ENCODE measurements at regions not wholly inside any gene's neighbourhood (a gene's known extent, or its start where the extent isn't known, plus 50 kb on each side); places are given as distances from the start of the nearest gene placed in this dataset.

DNA sequence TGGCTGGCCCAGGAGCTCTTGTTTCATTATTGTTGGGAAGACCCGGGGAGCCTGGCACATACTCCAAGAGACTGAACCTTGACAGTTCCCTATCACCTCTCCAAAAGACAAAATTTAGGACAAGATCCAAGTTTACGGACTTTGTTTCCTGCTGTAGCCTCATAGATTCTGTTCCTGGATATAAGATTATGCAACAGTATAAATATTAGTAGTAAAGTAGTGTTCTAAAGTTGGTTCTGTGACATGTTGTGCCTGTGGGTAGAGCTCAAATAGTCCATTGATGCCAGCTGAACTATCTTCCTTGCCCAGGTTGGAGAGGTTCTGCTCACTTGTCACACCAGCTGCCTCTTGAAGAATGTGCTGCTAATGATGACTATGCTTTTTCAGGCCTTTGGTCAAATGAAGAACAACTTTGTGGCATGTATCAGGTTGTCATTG is 430.2 kb downstream of the DMAC1 start:
- TF ChIP-seq KLF15 (CRISPR knock-in tag; IDR thresholded peaks at IDR 0.05; ENCODE audit: borderline replicate concordance) (no peak), MAFK (conservative IDR thresholded peaks at IDR 0.05 in 1 of 2, IDR thresholded peaks at IDR 0.05 in 1 of 2; ENCODE audit: low read length in 2 of 2) (peak in 1 of 2 experiments; percentile 31; a peak in 1 of 4 replicates)
- H3K9ac ChIP-seq (ENCODE audit: insufficient read depth, low read depth, low read length) = no peak overlapping the region
- no peak overlapping the region for H3K4me2 ChIP-seq (ENCODE audit: low read depth, low read length)
- no TSS peak for BruUV-seq (replicated peaks)
- H3K36me3 ChIP-seq (replicated peaks in 1 of 2; ENCODE audit: control insufficient read depth in 1 of 2, insufficient read depth in 2 of 2, low read length in 2 of 2) = no peaks in the 10 kb centered on the region
- no peak overlapping the region for H2AFZ ChIP-seq (ENCODE audit: low read length)
- H3K79me2 ChIP-seq (ENCODE audit: insufficient read depth, low read length) = no peaks in the 10 kb centered on the region
- DNase-seq (ENCODE audit: low spot score) (no peak), ATAC-seq (no peak), FAIRE-seq (no peak)
- no peaks in the 10 kb centered on the region for H4K20me1 ChIP-seq (ENCODE audit: insufficient read depth, low read length)
- 35% methylated on average over 2 of the region's 2 CpGs for WGBS (ENCODE audit: low lambda C conversion rate)
- ChIA-PET CTCF (ENCODE audit: low intra/inter-chr PET ratio, low total read pairs) (no interaction called here), POLR2A (no interaction called here)
- in situ Hi-C loops (cut with HindIII; ENCODE audit: extremely low pct_ligation_motif_present, low pct_unique_long_range_greater_than_20kb) = loop anchor here (10.0 kb wide), 1 partner anchor 65 kb away; no protein-coding TSS in a partner anchor
- H3K27ac ChIP-seq (ENCODE audit: extremely low read length, insufficient read depth, low read length) = no peak overlapping the region
- no peaks in the 10 kb centered on the region for H3K9me3 ChIP-seq (ENCODE audit: low read length)
- H3K27me3 ChIP-seq (ENCODE audit: control insufficient read depth in 1 of 2, insufficient read depth in 2 of 2, low read length in 2 of 2) = no peaks in the 10 kb centered on the region
- peaks cover 18% of the 10 kb centered on the region for H3K4me1 ChIP-seq (ENCODE audit: insufficient read depth, low read length)
- intact Hi-C loops (cut with micrococcal nuclease; ENCODE audit: unreplicated experiment) = no loop called here
- H3K4me3 ChIP-seq (replicated peaks in 1 of 3; ENCODE audit: insufficient read depth in 1 of 3, low read depth in 2 of 3, low read length in 3 of 3) = no peak overlapping the region

GRCh38 chr9:7368410-7369292 is 430.9 kb downstream of the DMAC1 start:
- no TSS peak for BruUV-seq (replicated peaks)
- H4K20me1 ChIP-seq (ENCODE audit: insufficient read depth, low read length) = no peaks in the 10 kb centered on the region
- no peaks in the 10 kb centered on the region for H3K36me3 ChIP-seq (replicated peaks in 1 of 2; ENCODE audit: control insufficient read depth in 1 of 2, insufficient read depth in 2 of 2, low read length in 2 of 2)
- in situ Hi-C loops (cut with HindIII; ENCODE audit: extremely low pct_ligation_motif_present, low pct_unique_long_range_greater_than_20kb) = loop anchor here (10.0 kb wide), 1 partner anchor 64 kb away; no protein-coding TSS in a partner anchor
- no peaks in the 10 kb centered on the region for H3K9me3 ChIP-seq (ENCODE audit: low read length)
- intact Hi-C loops (cut with micrococcal nuclease; ENCODE audit: unreplicated experiment) = no loop called here
- H3K27me3 ChIP-seq (ENCODE audit: control insufficient read depth in 1 of 2, insufficient read depth in 2 of 2, low read length in 2 of 2) = no peaks in the 10 kb centered on the region
- CTCF ChIA-PET (ENCODE audit: low intra/inter-chr PET ratio, low total read pairs) = no interaction called here
- no peak overlapping the region for H3K27ac ChIP-seq (ENCODE audit: extremely low read length, insufficient read depth, low read length)
- H3K79me2 ChIP-seq (ENCODE audit: insufficient read depth, low read length) = no peaks in the 10 kb centered on the region
- peaks cover 18% of the 10 kb centered on the region for H3K4me1 ChIP-seq (ENCODE audit: insufficient read depth, low read length)
- no peak for FAIRE-seq
- H3K9ac ChIP-seq (ENCODE audit: insufficient read depth, low read depth, low read length) = no peak overlapping the region
- POLR2A ChIA-PET = no interaction called here
- H3K4me2 ChIP-seq (ENCODE audit: low read depth, low read length) = no peak overlapping the region
- TF ChIP-seq RXRB (CRISPR knock-in tag; IDR thresholded peaks at IDR 0.05; ENCODE audit: borderline replicate concordance) (no peak), HNF4G (IDR thresholded peaks at IDR 0.05; ENCODE audit: borderline replicate concordance, low read depth, low read length) (no peak), HNF4G (CRISPR knock-in tag; IDR thresholded peaks at IDR 0.05; ENCODE audit: borderline replicate concordance, low read depth) (no peak), FOXM1 (CRISPR knock-in tag; IDR thresholded peaks at IDR 0.05) (no peak), ARNTL (CRISPR knock-in tag; IDR thresholded peaks at IDR 0.05) (no peak), FOSL1 (CRISPR knock-in tag; IDR thresholded peaks at IDR 0.05; ENCODE audit: borderline replicate concordance) (no peak), MATR3 (CRISPR knock-in tag; IDR thresholded peaks at IDR 0.05) (no peak), REPIN1 (CRISPR knock-in tag; IDR thresholded peaks at IDR 0.05; ENCODE audit: borderline replicate concordance, low read depth) (no peak), ZNF703 (CRISPR knock-in tag; IDR thresholded peaks at IDR 0.05; ENCODE audit: borderline replicate concordance) (no peak), TP53 (CRISPR knock-in tag; conservative IDR thresholded peaks at IDR 0.05) (no peak), MXD1 (CRISPR knock-in tag; IDR thresholded peaks at IDR 0.05) (no peak)
- TF ChIP-seq, protein P1, sequence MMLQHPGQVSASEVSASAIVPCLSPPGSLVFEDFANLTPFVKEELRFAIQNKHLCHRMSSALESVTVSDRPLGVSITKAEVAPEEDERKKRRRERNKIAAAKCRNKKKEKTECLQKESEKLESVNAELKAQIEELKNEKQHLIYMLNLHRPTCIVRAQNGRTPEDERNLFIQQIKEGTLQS (CRISPR knock-in tag; IDR thresholded peaks at IDR 0.05) = no peak
- no peak for ATAC-seq
- H2AFZ ChIP-seq (ENCODE audit: low read length) = no peak overlapping the region
- DNase-seq (ENCODE audit: low spot score) = no peak
- WGBS (ENCODE audit: low lambda C conversion rate) = 14% methylated on average over 6 of the region's 6 CpGs
- no peak overlapping the region for H3K4me3 ChIP-seq (replicated peaks in 1 of 3; ENCODE audit: insufficient read depth in 1 of 3, low read depth in 2 of 3, low read length in 3 of 3)

All from HepG2 (cell line).